Left ventricle myocardium inferior (tissue), 1 donor: ENCODE measurements at regions not wholly inside any gene's neighbourhood (a gene's known extent, or its start where the extent isn't known, plus 50 kb on each side); places are given as distances from the start of the nearest gene placed in this dataset.

ENCODE experiments used
- DNase-seq: peaks from one replicate; pipeline ENCODE4 v3.0.0-alpha.2; 2020
- H3K27ac ChIP-seq: fragments of 200-600 bp; replicated peaks from 2 replicates; pipeline ENCODE4 v1.8.0; 2021
- H3K27me3 ChIP-seq: fragments of 200-600 bp; 2 replicates; pipeline ENCODE4 v1.8.0; 2021; ENCODE audit warnings: low read depth
- H3K36me3 ChIP-seq: fragments of 200-600 bp; 2 replicates; pipeline ENCODE4 v1.8.0; 2021
- H3K4me1 ChIP-seq: fragments of 200-600 bp; 2 replicates; pipeline ENCODE4 v1.8.0; 2021
- H3K4me3 ChIP-seq: fragments of 200-600 bp; 2 replicates; pipeline ENCODE4 v1.8.0; 2021; ENCODE audit warnings: mild to moderate bottlenecking, moderate library complexity
- H3K9me3 ChIP-seq: fragments of 200-600 bp; replicated peaks from 2 replicates; pipeline ENCODE4 v1.8.0; 2021
- intact Hi-C: fragments of 100-400 bp; cut with micrococcal nuclease; formaldehyde crosslinking; loops from one replicate; pipeline ENCODE4 v1.11.0; 2022
- TF ChIP-seq, protein P1 (sequence below): fragments of 200-600 bp; IDR thresholded peaks from 2 replicates; pipeline ENCODE4 v1.8.0; 2021; ENCODE audit warnings: antibody characterized with exemption, mild to moderate bottlenecking, borderline replicate concordance
- donor health status: DM: no; HTN: yes; CAD: no; lungs with severe emphysema.

DNA sequence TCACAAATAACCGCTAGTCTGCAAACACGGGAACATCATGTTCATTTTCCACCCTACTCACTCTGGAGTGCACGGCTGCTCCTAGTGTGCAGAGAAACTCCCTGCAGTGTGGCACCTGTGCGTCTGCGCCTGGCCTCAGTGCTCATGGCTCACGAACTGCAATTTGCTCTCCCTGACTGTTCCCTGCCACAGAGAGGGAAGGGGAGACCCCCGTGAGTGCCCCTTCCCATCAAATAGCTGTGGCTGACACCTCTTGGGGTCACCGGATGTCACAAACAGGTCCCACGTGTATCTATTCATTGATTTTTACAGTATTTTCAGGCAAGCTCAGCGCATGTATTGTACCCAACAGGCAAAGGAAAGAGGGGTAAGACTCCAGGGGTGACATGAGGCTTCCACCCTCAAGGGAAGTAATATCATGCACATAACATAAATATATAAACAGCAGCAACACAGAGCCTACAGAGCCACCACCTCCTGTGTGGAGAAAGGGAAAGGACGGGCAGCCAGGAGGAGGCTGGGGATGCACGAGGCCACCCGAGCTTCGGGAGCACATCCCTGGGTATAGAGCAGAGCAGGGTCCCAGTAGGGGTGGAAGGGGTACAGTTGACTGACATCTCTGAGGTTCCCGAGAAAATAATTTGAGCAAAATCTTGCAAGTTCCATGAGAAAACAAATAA is 140.3 kb upstream of the SOX1 start:
- H3K4me3 ChIP-seq: no peak overlapping the region
- no peak for DNase-seq
- intact Hi-C loops: no loop called here

GRCh38 chr13:111927181-111927540 is 139.8 kb upstream of the SOX1 start:
- no peaks in the 10 kb centered on the region for H3K36me3 ChIP-seq
- H3K4me1 ChIP-seq: no peaks in the 10 kb centered on the region
- TF ChIP-seq, protein P1, sequence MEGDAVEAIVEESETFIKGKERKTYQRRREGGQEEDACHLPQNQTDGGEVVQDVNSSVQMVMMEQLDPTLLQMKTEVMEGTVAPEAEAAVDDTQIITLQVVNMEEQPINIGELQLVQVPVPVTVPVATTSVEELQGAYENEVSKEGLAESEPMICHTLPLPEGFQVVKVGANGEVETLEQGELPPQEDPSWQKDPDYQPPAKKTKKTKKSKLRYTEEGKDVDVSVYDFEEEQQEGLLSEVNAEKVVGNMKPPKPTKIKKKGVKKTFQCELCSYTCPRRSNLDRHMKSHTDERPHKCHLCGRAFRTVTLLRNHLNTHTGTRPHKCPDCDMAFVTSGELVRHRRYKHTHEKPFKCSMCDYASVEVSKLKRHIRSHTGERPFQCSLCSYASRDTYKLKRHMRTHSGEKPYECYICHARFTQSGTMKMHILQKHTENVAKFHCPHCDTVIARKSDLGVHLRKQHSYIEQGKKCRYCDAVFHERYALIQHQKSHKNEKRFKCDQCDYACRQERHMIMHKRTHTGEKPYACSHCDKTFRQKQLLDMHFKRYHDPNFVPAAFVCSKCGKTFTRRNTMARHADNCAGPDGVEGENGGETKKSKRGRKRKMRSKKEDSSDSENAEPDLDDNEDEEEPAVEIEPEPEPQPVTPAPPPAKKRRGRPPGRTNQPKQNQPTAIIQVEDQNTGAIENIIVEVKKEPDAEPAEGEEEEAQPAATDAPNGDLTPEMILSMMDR: no peak
- peaks cover 78% of the 10 kb centered on the region for H3K27me3 ChIP-seq
- intact Hi-C loops: no loop called here
- H3K4me3 ChIP-seq: no peak overlapping the region
- DNase-seq: no peak
- peaks cover 12% of the 10 kb centered on the region for H3K9me3 ChIP-seq
- H3K27ac ChIP-seq: no peak overlapping the region

More for the DNA sequence above, 140.3 kb upstream of the SOX1 start:
- TF ChIP-seq, protein P1: no peak
- no peak overlapping the region for H3K27ac ChIP-seq
- no peaks in the 10 kb centered on the region for H3K36me3 ChIP-seq
- H3K27me3 ChIP-seq: peaks cover 83% of the 10 kb centered on the region
- H3K9me3 ChIP-seq: peaks cover 7% of the 10 kb centered on the region
- H3K4me1 ChIP-seq: no peaks in the 10 kb centered on the region

- Histone ChIP-seq H3K9me3 (peaks cover 26% of the 10 kb centered on the region), H3K27me3 (peaks cover 58% of the 10 kb centered on the region), H3K36me3 (no peaks in the 10 kb centered on the region), H3K27ac (no peak overlapping the region), H3K4me3 (no peak overlapping the region), H3K4me1 (no peaks in the 10 kb centered on the region)
- no peak for DNase-seq
- TF ChIP-seq, protein P1: no peak
- intact Hi-C loops: no loop called here
Observed at GRCh38 chr13:111929036-111929616, 137.8 kb upstream of the SOX1 start.

DNA sequence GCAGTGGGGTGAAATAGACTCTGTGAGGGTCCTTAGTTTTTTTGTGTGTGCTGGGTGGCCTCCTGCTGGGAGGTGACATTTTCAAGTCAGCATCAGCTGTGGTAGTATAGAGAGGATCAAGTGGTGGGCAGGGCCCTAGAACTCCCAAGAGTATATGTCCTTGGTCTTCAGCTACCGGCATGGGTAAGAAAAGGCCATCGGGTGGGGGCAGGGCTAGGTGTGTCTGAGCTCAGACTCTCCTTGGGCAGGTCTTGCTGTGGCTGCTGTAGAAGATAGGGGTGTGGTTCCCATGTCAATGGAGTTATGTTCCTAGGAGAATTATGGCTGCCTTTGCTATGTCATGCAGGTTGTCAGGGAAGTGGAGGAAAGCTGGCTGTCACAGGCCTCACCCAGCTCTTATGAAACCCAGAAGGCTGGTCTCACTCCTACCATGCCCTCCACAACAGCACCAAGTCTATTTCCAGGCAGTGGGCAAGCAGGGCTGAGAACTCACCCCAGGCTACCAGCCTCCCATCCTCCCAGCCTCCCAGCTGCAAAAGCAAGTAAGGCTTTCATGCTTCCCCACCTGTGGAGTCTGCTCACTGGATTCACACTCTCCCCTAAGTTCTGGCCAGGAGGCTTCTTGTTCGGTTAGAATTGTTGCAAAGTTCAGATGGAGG is 130.6 kb upstream of the SOX1 start:
- H3K36me3 ChIP-seq: no peaks in the 10 kb centered on the region
- H3K4me3 ChIP-seq: no peak overlapping the region
- peaks cover 50% of the 10 kb centered on the region for H3K27me3 ChIP-seq
- TF ChIP-seq, protein P1: no peak
- intact Hi-C loops: no loop called here
- no peaks in the 10 kb centered on the region for H3K4me1 ChIP-seq
- no peak overlapping the region for H3K27ac ChIP-seq
- H3K9me3 ChIP-seq: peaks cover 38% of the 10 kb centered on the region
- no peak for DNase-seq

DNA sequence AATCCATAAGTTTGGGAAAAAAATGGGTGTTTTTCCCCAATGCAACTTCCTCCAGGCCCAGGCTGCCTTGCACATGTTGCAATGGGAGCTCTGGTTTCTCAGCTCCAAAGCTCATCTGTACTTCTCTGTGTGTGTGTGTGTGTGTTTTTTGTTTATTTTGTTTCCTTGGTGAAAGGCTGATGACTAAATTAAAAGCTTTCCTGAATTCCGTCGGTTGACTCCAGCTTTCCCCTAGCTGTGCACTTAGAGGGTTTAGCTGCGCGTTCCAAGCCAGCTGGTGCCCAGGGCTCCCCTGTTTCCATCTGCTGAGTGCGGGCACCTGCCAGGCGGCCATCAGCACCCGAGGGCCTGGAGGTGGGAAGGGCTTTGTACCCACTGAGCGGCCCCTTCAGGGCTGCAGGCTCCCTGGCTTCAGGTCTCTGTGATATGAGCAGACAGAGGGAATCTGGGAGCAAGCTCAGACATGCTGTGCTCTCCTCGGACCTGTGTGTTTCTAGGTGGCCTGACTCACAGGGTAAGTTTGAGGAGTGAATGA is 129.1 kb upstream of the SOX1 start:
- no peaks in the 10 kb centered on the region for H3K36me3 ChIP-seq
- peaks cover 63% of the 10 kb centered on the region for H3K27me3 ChIP-seq
- H3K4me1 ChIP-seq: no peaks in the 10 kb centered on the region
- peaks cover 23% of the 10 kb centered on the region for H3K9me3 ChIP-seq
- H3K4me3 ChIP-seq: no peak overlapping the region
- no peak overlapping the region for H3K27ac ChIP-seq
- TF ChIP-seq, protein P1: no peak
- no peak for DNase-seq
- intact Hi-C loops: no loop called here
